ENCODE measurements at regions not wholly inside any gene's neighbourhood (a gene's known extent, or its start where the extent isn't known, plus 50 kb on each side); places are given as distances from the start of the nearest gene placed in this dataset.
A peak's percentile ranks its signal among the peaks of the same experiment; 100 is the strongest.

GRCh38 chr2:204234248-204234647 lies 297.7 kb downstream of the ICOS start:
- no peak for DNase-seq (ENCODE audit: low read depth)
- no peak overlapping the region for H3K4me3 ChIP-seq (ENCODE audit: low read length)

DNA sequence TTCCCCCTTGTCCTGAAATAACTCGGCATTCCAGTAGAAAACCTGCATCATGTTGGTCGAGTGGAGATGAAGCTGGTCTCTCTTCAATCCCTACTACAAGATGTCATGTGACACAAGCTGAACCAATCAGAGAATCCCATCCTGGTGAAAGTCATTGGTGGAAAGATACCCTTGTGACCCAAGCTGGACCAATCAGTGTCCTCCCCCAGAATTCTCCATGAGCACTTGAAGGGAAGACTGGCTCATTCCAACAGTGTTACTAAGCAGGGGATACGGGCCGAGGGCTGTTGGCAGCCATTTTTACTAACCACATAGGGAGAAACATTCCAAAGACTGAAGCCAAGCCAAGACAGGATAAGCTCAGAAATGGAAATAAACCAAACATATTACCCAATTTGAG lies 298.3 kb downstream of the ICOS start:
- no peak overlapping the region for H3K4me3 ChIP-seq (ENCODE audit: low read length)
- DNase-seq (ENCODE audit: low read depth), result peak; percentile 53
- TF ChIP-seq, protein P1, sequence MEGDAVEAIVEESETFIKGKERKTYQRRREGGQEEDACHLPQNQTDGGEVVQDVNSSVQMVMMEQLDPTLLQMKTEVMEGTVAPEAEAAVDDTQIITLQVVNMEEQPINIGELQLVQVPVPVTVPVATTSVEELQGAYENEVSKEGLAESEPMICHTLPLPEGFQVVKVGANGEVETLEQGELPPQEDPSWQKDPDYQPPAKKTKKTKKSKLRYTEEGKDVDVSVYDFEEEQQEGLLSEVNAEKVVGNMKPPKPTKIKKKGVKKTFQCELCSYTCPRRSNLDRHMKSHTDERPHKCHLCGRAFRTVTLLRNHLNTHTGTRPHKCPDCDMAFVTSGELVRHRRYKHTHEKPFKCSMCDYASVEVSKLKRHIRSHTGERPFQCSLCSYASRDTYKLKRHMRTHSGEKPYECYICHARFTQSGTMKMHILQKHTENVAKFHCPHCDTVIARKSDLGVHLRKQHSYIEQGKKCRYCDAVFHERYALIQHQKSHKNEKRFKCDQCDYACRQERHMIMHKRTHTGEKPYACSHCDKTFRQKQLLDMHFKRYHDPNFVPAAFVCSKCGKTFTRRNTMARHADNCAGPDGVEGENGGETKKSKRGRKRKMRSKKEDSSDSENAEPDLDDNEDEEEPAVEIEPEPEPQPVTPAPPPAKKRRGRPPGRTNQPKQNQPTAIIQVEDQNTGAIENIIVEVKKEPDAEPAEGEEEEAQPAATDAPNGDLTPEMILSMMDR (conservative IDR thresholded peaks at IDR 0.05; ENCODE audit: low read length), result no peak

More at GRCh38 chr2:204234248-204234647, 297.7 kb downstream of the ICOS start:
- TF ChIP-seq, protein P1 (conservative IDR thresholded peaks at IDR 0.05; ENCODE audit: low read length), result no peak

- DNase-seq (ENCODE audit: low read depth), result no peak
- no peak overlapping the region for H3K4me3 ChIP-seq (ENCODE audit: low read length)
- TF ChIP-seq, protein P1 (conservative IDR thresholded peaks at IDR 0.05; ENCODE audit: low read length), result no peak
Observed at GRCh38 chr2:204237416-204237815, 300.9 kb downstream of the ICOS start.

GRCh38 chr2:204239411-204240165 lies 303.0 kb downstream of the ICOS start:
- DNase-seq (ENCODE audit: low read depth), result no peak
- H3K4me3 ChIP-seq (ENCODE audit: low read length), result no peak overlapping the region
- TF ChIP-seq, protein P1 (conservative IDR thresholded peaks at IDR 0.05; ENCODE audit: low read length), result no peak

DNA sequence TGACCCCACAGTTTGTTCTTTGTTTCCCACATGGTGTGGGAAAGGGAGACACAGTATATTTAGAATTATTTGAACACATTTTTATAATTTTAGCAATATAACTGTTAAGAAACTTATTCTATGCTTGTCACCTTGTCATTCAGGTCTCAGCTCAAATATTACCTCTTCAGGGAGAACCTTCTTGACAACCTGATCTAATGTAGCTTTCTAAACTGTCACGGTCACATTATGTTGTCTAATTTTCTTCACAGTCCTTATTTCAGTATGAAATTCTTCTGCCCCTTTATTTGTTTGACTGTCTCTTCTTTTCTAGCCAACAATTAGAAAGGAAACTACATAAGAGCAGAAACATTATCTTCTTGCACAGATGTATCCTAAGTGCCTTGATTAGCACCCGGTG lies 304.3 kb upstream of the PARD3B start:
- H3K4me3 ChIP-seq (ENCODE audit: low read length), result no peak overlapping the region
- TF ChIP-seq, protein P1 (conservative IDR thresholded peaks at IDR 0.05; ENCODE audit: low read length), result no peak
- no peak for DNase-seq (ENCODE audit: low read depth)

DNA sequence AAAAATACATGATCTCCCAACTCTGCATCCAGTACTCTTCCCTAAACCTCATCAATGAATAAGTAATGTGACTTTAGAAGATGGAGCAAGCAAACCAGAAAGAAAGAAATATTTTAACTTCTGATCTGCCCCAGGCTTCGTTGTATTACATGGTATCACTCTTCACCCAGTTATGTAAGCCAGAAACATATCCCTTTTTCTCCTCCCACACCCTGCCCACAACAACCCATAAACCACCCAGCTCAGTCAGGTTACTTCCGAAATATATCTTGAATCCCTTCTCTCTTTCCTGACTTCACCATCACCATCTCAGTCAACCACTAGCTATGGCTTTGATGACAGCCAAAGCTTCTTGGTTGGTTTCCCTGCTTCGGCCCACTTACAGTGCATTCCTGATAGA lies 295.8 kb upstream of the PARD3B start:
- no peak for DNase-seq (ENCODE audit: low read depth)
- TF ChIP-seq, protein P1 (conservative IDR thresholded peaks at IDR 0.05; ENCODE audit: low read length), result no peak
- H3K4me3 ChIP-seq (ENCODE audit: low read length), result no peak overlapping the region

GRCh38 chr2:204250692-204251091 lies 294.6 kb upstream of the PARD3B start:
- no peak overlapping the region for H3K4me3 ChIP-seq (ENCODE audit: low read length)
- no peak for DNase-seq (ENCODE audit: low read depth)
- TF ChIP-seq, protein P1 (conservative IDR thresholded peaks at IDR 0.05; ENCODE audit: low read length), result no peak

All from AG10803 (cell line).